HG03196 (cell line): ENCODE measurements at regions not wholly inside any gene's neighbourhood (a gene's known extent, or its start where the extent isn't known, plus 50 kb on each side); places are given as distances from the start of the nearest gene placed in this dataset.

Experiments used
- ATAC-seq: cut with Tn5 transposase; IDR thresholded peaks from one replicate; pipeline ENCODE4 v1.9.1; 2021; ENCODE audit not compliant: unreplicated experiment

DNA sequence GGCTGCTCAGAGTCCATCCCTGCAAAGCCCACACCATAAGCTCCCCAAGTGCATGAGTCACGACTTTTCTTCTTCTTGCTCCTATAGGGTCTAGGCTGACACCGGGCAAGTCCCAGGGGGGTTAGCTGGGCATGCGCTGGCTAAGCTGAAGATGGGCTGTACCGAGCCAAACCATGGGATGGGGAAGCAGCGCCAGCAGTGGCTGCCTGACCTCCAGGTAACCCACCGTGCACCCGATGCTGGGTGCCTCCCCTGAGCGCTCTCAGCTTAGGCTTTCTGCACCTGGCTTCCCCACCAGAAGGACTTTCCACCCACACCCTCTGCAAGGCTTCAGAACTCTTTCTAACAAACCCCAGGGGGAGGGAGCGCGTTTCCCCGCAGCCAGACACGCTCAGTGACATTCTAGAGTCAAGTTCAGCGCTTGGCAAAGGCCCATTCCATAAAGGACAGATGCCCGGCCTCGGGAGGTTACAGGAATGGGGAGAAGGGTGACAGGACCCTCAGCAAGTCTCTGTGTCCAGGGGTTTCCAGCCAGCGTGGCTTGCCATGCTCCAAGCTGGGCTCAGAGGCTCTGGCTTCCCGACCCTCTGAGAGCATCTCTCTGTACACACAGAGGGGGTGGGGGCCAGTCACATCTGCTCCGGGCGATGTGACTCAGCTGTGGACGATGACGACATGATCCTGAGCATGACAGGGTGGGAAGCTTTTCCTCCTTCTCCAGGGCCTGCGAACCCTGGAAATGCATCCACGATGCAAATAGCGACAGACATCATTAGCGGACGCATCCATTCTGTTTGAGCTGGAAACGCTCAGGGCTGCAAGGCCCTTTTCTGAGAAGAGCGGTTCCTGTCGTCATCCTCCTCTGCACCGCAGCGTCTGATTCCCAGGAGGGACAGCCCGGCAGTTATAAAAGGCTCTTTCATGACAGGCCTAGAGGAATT lies 107.8 kb downstream of the SIK1 start:
- no peak for ATAC-seq

- no peak for ATAC-seq
These were observed 108.6 kb downstream of the SIK1 start for GRCh38 chr21:43318368-43318767.

DNA sequence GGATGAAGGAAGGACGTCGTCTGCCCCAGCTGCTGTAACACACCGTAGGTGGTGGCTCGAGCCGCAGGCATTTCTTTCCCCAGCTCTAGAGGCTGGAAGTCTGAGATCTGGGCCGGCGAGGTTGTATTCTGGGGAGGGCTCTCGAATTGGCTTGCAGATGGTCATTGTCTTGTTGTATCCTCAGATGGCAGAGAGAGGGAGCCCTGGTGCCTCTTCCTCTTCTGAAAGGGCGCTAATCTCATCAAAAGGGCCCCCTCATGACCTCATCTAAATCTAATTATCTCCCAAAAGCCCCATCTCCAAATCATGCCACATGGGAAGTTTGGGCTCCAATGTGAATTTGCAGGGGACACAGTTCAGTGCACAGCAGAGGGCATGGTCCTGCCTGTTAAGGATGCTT lies 109.0 kb downstream of the SIK1 start:
- ATAC-seq = no peak

GRCh38 chr21:43317254-43317748 lies 109.6 kb downstream of the SIK1 start:
- no peak for ATAC-seq

DNA sequence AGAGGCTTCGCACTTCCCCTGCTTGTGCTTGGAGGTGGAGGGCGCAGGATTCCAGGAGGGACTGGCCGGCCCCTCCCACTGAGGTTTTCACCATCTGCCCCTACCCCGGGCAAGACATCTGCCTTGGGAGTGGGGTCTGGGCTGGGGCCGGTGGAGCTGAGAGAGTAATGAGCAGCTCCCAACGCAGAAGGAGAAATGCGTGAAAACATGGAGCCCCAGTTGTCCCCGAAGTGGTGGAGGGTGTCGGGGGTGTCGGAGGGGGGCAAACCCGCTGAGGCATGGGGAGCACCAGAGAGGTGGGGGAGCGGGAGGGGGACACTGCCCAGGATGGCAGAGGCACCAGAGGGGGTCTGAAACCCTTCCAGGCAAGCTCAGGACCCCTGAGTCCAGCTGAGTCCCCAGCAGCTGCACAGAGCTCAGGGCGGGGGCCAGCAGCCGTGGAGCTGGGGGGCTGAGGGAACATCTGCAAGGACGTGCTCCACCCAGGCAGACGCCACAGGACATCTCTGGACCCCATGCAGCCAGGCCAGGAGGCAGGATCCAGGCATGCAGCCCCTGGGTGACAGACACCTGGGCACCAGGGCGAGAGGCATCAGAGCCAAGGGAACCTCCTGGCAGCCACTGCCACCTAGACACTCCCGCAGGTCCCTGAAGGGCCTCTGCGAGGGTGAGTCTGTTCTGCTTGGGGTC lies 110.6 kb downstream of the SIK1 start:
- no peak for ATAC-seq

DNA sequence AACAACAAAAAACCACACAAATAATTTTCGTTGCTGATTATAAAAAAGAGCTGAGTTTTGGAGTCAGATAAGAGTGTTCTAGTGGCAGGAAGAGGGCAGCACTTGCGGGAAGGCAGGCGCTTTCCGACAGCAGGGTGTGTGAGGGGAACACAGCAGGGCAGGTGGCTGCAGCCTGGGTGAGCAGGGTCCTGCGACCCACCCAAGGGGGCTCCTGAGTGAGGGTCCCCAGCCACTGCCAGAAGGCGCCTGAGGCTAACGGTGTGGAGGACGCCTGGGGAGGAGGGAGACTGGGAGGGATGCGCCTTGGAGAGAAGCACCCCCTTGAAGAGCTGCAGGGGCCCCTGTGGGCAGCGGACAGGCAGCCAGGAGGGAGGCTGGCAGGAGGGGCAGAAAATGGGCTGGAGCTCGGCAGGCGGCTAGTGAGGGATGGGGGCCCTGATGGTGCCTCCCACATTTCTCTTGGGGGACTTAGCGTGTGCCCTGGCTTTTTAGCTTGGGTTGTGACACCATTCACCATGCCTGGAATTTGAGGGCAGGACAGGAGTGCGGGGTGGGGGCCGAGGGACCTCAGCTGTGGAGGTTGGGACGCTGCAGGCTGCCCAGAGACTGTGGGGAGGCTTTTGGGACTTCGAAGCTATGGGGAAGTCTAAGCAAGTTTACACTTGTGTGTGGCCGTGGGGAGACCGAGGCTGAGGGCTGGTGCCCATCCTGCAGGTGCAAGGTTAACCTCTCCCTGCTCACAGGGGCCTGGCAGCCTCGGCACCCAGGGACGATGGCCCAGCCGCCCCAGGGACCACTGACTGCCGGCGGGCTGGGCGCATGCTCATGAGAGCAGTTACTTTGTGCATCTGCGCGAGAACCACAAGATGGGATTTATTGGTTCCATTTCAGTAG lies 111.4 kb downstream of the SIK1 start:
- no peak for ATAC-seq

DNA sequence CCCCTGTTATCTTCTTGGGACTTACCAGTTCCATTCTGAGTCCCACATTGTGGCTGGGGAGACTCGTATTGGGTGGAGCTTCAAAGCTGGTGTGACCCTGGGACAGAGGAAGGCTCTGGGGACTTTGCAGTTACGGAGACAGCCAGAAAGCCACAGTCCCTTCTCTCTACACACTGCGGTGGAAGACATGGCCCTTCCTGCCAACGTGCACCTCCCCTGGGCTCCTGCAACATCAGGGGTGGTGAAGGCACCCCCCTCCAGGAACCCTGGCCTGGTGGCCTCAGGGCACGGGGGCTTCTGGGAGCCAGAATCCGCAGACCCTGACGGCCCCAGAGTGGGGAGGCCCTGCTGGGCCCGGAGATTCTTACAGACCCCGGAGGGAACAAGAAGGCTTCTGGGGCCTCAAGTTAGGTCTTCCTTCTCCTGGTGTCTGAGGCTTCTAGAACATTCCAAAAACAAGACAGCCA lies 113.0 kb downstream of the SIK1 start:
- ATAC-seq = no peak

GRCh38 chr21:43313221-43313938 lies 113.6 kb downstream of the SIK1 start:
- ATAC-seq = no peak

GRCh38 chr21:43312751-43313169 lies 114.2 kb downstream of the SIK1 start:
- no peak for ATAC-seq

GRCh38 chr21:43312011-43312410 lies 114.9 kb downstream of the SIK1 start:
- ATAC-seq = no peak

DNA sequence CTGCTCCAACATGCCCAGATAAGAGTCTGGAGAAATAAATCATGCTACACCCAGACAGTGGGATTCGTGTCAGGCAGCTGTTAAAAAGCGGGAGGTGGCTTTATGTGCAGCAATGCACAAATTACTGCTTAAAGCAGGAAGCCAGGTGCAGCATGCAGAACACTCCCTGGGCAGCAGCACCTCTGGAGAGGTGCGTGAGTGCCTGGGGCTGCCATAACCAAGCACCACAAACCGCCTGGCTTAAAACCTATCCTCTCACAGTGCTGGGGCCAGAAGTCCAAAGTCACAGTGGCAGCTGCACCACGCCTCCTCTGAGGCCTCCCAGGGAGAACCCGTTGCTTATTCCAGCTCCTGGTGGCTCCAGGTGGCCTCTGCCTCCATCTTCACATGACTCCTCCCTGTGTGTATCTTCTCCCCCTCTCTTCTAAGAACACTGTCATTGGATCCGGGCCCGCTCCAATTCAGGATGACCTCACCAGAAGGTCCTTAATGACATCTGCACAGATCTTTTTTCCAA lies 115.6 kb downstream of the SIK1 start:
- no peak for ATAC-seq

DNA sequence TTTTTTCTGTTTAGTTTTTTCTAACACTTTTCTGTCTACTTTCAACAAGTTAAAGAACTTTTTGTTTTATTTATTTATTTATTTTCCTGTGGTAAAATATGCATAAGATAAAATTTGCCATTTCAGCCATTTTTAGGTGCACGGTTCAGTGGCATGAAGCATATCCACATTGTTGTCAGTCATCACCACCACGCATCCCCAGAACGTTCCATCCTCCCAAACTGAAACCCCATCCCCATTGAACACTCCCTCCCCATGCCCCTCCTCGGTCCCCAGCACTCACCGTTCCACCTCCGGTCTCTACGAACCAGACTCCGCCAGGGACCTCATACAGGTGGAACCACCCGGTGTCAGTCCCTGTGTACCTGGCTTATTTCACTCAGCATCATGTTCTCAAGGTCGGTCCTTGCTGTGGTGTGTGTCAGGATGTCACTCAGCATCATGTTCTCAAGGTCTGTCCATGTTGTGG lies 118.1 kb downstream of the SIK1 start:
- ATAC-seq = no peak

DNA sequence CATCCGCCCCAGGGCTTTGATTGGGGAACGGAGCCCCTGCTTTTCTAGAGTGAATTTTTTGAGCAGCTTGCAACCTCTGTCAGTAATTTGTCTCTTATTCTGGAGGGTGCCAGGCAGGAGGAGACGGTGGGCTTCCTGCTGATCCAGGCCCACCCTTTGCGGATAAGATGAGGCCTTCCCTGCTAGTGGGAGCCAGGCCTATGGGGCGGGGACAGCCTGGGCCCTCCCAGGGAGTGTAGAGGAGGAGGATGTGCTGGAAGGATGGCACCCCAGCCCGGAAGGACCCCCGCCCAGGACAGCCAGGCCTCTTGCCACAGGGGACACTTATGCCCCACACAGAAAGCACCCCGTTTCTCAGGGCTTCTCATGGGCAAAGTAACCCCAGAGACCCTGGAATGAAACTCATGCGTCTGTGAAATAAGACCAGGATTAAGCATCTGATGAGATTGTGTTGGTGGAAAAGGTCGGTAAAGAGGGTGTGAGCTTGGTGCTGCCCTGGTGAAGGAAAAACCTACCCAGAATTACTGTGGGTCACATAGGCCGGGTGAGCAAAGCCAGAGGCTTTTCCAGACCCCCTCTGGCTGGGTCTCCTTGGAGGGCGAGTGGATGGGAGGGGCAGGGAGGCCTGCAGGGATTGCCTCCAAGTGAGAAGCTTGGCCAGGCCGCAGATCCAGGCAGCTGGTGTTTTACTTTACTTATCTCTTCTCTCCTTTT lies 118.7 kb downstream of the SIK1 start:
- no peak for ATAC-seq

GRCh38 chr21:43307677-43308070 lies 119.3 kb downstream of the SIK1 start:
- ATAC-seq = no peak

GRCh38 chr21:43306911-43307676 lies 119.8 kb downstream of the SIK1 start:
- ATAC-seq = peak; percentile 53

GRCh38 chr21:43306391-43306790 lies 120.5 kb downstream of the SIK1 start:
- ATAC-seq = no peak

DNA sequence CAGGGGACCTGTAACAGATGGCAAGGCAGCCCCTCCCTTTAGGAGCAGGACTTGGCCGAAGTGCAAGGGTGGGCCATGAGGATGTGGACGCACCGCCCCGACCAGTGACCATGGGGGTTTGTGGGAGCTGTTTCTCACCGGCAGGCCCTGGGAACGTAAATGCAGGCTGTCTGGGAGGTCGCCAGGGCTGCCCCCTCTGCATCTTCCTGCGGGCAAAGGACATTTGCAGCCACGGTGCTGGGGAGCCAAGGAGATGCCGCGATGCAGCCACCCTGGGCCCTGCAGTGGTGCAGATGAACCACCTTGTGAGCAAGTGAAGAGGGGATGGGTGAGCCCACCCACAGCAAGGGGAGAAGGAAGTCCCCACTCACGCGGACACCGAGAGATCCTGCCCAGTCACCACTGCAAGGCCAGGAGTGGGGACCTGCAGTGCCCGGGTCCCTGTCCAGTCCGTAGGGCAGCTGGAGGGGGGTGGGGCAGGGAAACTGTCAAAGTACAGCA lies 121.1 kb downstream of the SIK1 start:
- no peak for ATAC-seq

- no peak for ATAC-seq
These were observed 121.6 kb downstream of the SIK1 start for GRCh38 chr21:43305336-43305665.
